ENCODE measurements at regions not wholly inside any gene's neighbourhood (a gene's known extent, or its start where the extent isn't known, plus 50 kb on each side); places are given as distances from the start of the nearest gene placed in this dataset.
"Not testable (repeated sequence)": the region's sequence is repeated elsewhere in the genome, so short reads cannot be mapped to it uniquely, and the experiment has no call there.

GRCh38 chr11:33977676-33978075 is 73.9 kb upstream of the CAPRIN1 start:
- Histone ChIP-seq H3K27ac (no peak overlapping the region), H3K36me3 (ENCODE audit: insufficient read depth, low read length) (no peaks in the 10 kb centered on the region), H3K9me3 (ENCODE audit: low read depth, low read length) (no peaks in the 10 kb centered on the region), H3K4me3 (no peak overlapping the region), H3K9ac (ENCODE audit: insufficient read length) (no peak overlapping the region)
- no peak for TF ChIP-seq FOXP2 (optimal IDR thresholded peaks at IDR 0.05; ENCODE audit: control extremely low read depth, extremely low read length, insufficient read depth)
- no peak for TF ChIP-seq POLR2AphosphoS5 (IDR thresholded peaks at IDR 0.05; ENCODE audit: borderline replicate concordance, low read depth, low read length)
- no peak for TF ChIP-seq EZH2 (IDR thresholded peaks at IDR 0.05)
- no peak for DNase-seq (ENCODE audit: low read depth, low spot score)

GRCh38 chr11:33976495-33977199 is 74.9 kb upstream of the CAPRIN1 start:
- H3K9me3 ChIP-seq (ENCODE audit: low read depth, low read length): no peaks in the 10 kb centered on the region
- no peak overlapping the region for H3K4me3 ChIP-seq
- no peak for TF ChIP-seq FOXP2 (optimal IDR thresholded peaks at IDR 0.05; ENCODE audit: control extremely low read depth, extremely low read length, insufficient read depth)
- no peak for TF ChIP-seq EZH2 (IDR thresholded peaks at IDR 0.05)
- TF ChIP-seq POLR2AphosphoS5 (IDR thresholded peaks at IDR 0.05; ENCODE audit: borderline replicate concordance, low read depth, low read length): no peak
- no peaks in the 10 kb centered on the region for H3K36me3 ChIP-seq (ENCODE audit: insufficient read depth, low read length)
- DNase-seq (ENCODE audit: low read depth, low spot score): no peak
- no peak overlapping the region for H3K9ac ChIP-seq (ENCODE audit: insufficient read length)
- 0 out of 2 replicates have a peak overlapping the region, but pooled peaks have one; percentile 36 for H3K27ac ChIP-seq

GRCh38 chr11:33974804-33975203 is 76.7 kb upstream of the CAPRIN1 start:
- Histone ChIP-seq H3K4me3 (no peak overlapping the region), H3K27ac (no peak overlapping the region), H3K9ac (ENCODE audit: insufficient read length) (no peak overlapping the region), H3K36me3 (ENCODE audit: insufficient read depth, low read length) (no peaks in the 10 kb centered on the region), H3K9me3 (ENCODE audit: low read depth, low read length) (no peaks in the 10 kb centered on the region)
- DNase-seq (ENCODE audit: low read depth, low spot score): no peak
- no peak for TF ChIP-seq FOXP2 (optimal IDR thresholded peaks at IDR 0.05; ENCODE audit: control extremely low read depth, extremely low read length, insufficient read depth)
- no peak for TF ChIP-seq POLR2AphosphoS5 (IDR thresholded peaks at IDR 0.05; ENCODE audit: borderline replicate concordance, low read depth, low read length)
- TF ChIP-seq EZH2 (IDR thresholded peaks at IDR 0.05): no peak

- H3K36me3 ChIP-seq (ENCODE audit: insufficient read depth, low read length); H3K4me3 ChIP-seq; H3K9me3 ChIP-seq (ENCODE audit: low read depth, low read length); DNase-seq (ENCODE audit: low read depth, low spot score); H3K9ac ChIP-seq (ENCODE audit: insufficient read length): not testable (repeated sequence)
- H3K27ac ChIP-seq: peak overlapping the region; percentile 21; the same call in 1 of the 2 replicates
Observed at GRCh38 chr11:33971530-33971929, 79.7 kb upstream of the LMO2 start.

GRCh38 chr11:33970984-33971466 is 79.1 kb upstream of the LMO2 start:
- Histone ChIP-seq H3K4me3 (no peak overlapping the region), H3K9ac (ENCODE audit: insufficient read length) (no peak overlapping the region), H3K9me3 (ENCODE audit: low read depth, low read length) (no peaks in the 10 kb centered on the region), H3K27ac (peak overlapping the region; percentile 21; the same call in 1 of the 2 replicates), H3K36me3 (ENCODE audit: insufficient read depth, low read length) (no peaks in the 10 kb centered on the region)
- no peak for DNase-seq (ENCODE audit: low read depth, low spot score)
- TF ChIP-seq POLR2AphosphoS5 (IDR thresholded peaks at IDR 0.05; ENCODE audit: borderline replicate concordance, low read depth, low read length) (no peak), EZH2 (IDR thresholded peaks at IDR 0.05) (no peak), FOXP2 (optimal IDR thresholded peaks at IDR 0.05; ENCODE audit: control extremely low read depth, extremely low read length, insufficient read depth) (peak; percentile 43)

GRCh38 chr11:33967451-33967850 is 75.6 kb upstream of the LMO2 start:
- TF ChIP-seq POLR2AphosphoS5 (IDR thresholded peaks at IDR 0.05; ENCODE audit: borderline replicate concordance, low read depth, low read length): no peak
- no peak for TF ChIP-seq EZH2 (IDR thresholded peaks at IDR 0.05)
- no peak for TF ChIP-seq FOXP2 (optimal IDR thresholded peaks at IDR 0.05; ENCODE audit: control extremely low read depth, extremely low read length, insufficient read depth)
- no peak for DNase-seq (ENCODE audit: low read depth, low spot score)
- H3K36me3 ChIP-seq (ENCODE audit: insufficient read depth, low read length): no peaks in the 10 kb centered on the region

GRCh38 chr11:33965032-33965431 is 73.2 kb upstream of the LMO2 start:
- H3K36me3 ChIP-seq (ENCODE audit: insufficient read depth, low read length): no peaks in the 10 kb centered on the region
- no peaks in the 10 kb centered on the region for H3K9me3 ChIP-seq (ENCODE audit: low read depth, low read length)
- H3K9ac ChIP-seq (ENCODE audit: insufficient read length): no peak overlapping the region
- H3K4me3 ChIP-seq: no peak overlapping the region
- no peak overlapping the region for H3K27ac ChIP-seq
- DNase-seq (ENCODE audit: low read depth, low spot score): no peak
- TF ChIP-seq POLR2AphosphoS5 (IDR thresholded peaks at IDR 0.05; ENCODE audit: borderline replicate concordance, low read depth, low read length): no peak
- no peak for TF ChIP-seq FOXP2 (optimal IDR thresholded peaks at IDR 0.05; ENCODE audit: control extremely low read depth, extremely low read length, insufficient read depth)
- TF ChIP-seq EZH2 (IDR thresholded peaks at IDR 0.05): no peak

More at GRCh38 chr11:33967451-33967850, 75.6 kb upstream of the LMO2 start:
- H3K9me3 ChIP-seq (ENCODE audit: low read depth, low read length): no peaks in the 10 kb centered on the region
- no peak overlapping the region for H3K27ac ChIP-seq
- H3K9ac ChIP-seq (ENCODE audit: insufficient read length): no peak overlapping the region
- H3K4me3 ChIP-seq: no peak overlapping the region

- TF ChIP-seq POLR2AphosphoS5 (IDR thresholded peaks at IDR 0.05; ENCODE audit: borderline replicate concordance, low read depth, low read length) (no peak), EZH2 (IDR thresholded peaks at IDR 0.05) (no peak), FOXP2 (optimal IDR thresholded peaks at IDR 0.05; ENCODE audit: control extremely low read depth, extremely low read length, insufficient read depth) (no peak)
- Histone ChIP-seq H3K9me3 (ENCODE audit: low read depth, low read length) (no peaks in the 10 kb centered on the region), H3K4me3 (no peak overlapping the region), H3K27ac (no peak overlapping the region), H3K36me3 (ENCODE audit: insufficient read depth, low read length) (no peaks in the 10 kb centered on the region), H3K9ac (ENCODE audit: insufficient read length) (no peak overlapping the region)
- no peak for DNase-seq (ENCODE audit: low read depth, low spot score)
Observed at GRCh38 chr11:33959855-33960400, 68.1 kb upstream of the LMO2 start.
